GM12873 (cell line): ENCODE measurements at regions not wholly inside any gene's neighbourhood (a gene's known extent, or its start where the extent isn't known, plus 50 kb on each side); places are given as distances from the start of the nearest gene placed in this dataset.

Source experiments
- CTCF ChIP-seq: IDR thresholded peaks from 2 replicates; pipeline ENCODE4 v1.5.1; 2012; ENCODE audit warnings: low read depth, mild to moderate bottlenecking, moderate library complexity, low read length, control low read depth; ENCODE audit not compliant: insufficient read depth; ENCODE audit errors: missing control alignments

DNA sequence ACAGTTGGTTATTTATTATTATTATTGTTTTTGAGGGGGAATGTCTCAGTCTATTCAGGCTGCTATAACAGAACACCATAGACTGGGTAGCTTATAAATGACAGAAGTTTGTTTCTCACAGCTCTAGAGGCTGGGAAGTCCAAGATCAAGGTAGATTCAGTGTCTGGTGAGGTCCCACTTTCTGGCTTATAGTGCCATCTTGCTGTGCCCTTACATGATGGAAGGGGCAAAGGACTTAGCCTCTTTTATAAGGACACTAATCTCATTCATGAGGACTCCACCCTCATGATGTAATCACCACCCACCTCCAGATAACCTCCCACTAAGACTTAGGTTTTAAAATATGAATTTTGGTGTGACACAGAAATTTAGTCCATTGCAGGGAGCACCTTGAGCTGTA is 224.6 kb downstream of the HAPSTR1 start:
- no peak for TF ChIP-seq CTCF

DNA sequence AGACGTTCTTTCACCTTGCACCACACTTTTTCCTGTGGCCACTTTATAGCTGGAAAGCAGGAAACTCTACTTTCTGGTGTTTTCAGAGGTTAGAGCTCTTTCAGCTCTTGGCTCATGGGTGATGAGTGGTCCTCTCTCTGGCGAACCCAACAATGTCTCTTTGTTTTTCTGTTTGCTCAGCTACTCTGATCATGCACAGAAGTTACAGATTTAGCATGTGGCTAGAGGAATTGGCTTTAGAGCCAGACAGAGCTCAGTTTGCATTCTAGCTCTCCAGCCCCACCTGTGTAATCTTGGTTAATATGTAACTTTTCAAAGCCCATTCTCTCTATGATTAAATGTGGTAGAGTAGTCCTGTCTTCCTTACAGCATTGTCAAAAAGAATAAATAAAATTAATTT is 225.2 kb downstream of the HAPSTR1 start:
- no peak for TF ChIP-seq CTCF

GRCh38 chr16:9318764-9319163 is 227.3 kb downstream of the HAPSTR1 start:
- no peak for TF ChIP-seq CTCF

GRCh38 chr16:9322769-9323168 is 231.3 kb downstream of the HAPSTR1 start:
- no peak for TF ChIP-seq CTCF

- no peak for TF ChIP-seq CTCF
These were observed 231.7 kb downstream of the HAPSTR1 start for GRCh38 chr16:9323170-9323569.

- TF ChIP-seq CTCF = no peak
These were observed 235.8 kb downstream of the HAPSTR1 start for GRCh38 chr16:9327253-9327652.

DNA sequence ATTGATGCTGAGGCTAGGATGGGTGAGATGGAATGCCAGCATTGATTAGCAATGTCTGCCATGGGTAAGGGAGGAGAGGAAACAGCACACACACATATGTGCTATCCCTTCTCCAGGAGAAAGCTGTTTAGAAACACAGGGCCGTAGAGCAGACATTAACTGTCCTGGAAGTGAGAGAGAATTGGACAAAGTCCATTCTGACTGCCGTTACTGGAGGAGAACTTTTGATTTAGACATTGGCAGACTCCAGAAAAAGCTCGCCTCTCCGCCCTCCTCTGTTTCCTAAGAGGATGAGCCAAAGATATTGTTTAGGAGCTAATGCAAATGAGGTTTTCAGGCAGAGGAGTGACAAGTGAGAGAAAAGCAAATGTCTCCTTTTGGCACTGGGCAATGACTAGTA is 237.0 kb downstream of the HAPSTR1 start:
- TF ChIP-seq CTCF = no peak

DNA sequence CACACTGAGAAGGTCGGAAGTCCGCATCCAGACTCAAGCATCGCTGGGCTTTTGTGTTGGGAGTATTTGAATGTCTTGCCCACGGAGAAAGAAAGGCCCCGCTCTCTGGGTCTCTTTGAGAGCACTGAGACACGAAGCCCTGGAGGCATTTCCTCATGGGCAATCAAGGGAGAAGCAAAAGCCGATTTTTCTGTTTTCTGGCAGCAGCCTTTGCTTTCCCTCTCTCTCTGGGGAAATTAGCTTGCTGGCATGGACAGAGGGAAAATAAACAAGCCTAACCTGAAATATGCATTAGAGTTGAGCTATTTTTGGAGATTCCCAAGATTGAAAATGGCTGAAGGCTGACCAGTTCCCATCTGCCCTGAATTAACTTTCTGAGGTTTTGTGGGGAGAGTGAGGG is 238.7 kb downstream of the HAPSTR1 start:
- no peak for TF ChIP-seq CTCF
